B cell (primary cell): ENCODE measurements at regions not wholly inside any gene's neighbourhood (a gene's known extent, or its start where the extent isn't known, plus 50 kb on each side); places are given as distances from the start of the nearest gene placed in this dataset.

Experiments used
- EZH2 ChIP-seq: IDR thresholded peaks from 2 replicates; pipeline ENCODE4 v1.6.1; 2012; ENCODE audit warnings: borderline replicate concordance, low read depth, mild to moderate bottlenecking, moderate library complexity, low read length; ENCODE audit not compliant: insufficient read depth, poor library complexity, severe bottlenecking
- TF ChIP-seq, protein P1 (sequence below): fragments of 200-600 bp; IDR thresholded peaks from one replicate; pipeline ENCODE4 v1.8.0; 2022; ENCODE audit warnings: antibody characterized with exemption, mild to moderate bottlenecking

DNA sequence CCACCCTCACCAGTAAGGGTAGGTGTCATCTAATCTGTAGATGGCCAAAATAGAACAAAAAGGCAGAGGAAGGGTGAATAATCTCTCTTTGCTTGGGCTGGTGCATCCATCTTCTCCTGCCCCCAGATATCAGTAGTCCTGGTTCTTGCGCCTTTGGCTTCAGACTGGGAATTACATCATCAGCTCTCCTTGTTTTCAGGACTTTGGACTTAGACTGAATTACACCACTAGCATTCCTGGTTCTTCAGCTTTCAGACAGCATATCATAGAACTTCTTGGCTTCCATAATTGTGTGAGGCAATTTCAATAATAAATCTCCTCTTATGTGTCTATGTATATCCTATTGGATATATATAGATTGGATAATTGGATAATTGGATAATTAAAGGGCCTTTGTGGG lies 403.0 kb upstream of the USP24 start:
- TF ChIP-seq, protein P1, sequence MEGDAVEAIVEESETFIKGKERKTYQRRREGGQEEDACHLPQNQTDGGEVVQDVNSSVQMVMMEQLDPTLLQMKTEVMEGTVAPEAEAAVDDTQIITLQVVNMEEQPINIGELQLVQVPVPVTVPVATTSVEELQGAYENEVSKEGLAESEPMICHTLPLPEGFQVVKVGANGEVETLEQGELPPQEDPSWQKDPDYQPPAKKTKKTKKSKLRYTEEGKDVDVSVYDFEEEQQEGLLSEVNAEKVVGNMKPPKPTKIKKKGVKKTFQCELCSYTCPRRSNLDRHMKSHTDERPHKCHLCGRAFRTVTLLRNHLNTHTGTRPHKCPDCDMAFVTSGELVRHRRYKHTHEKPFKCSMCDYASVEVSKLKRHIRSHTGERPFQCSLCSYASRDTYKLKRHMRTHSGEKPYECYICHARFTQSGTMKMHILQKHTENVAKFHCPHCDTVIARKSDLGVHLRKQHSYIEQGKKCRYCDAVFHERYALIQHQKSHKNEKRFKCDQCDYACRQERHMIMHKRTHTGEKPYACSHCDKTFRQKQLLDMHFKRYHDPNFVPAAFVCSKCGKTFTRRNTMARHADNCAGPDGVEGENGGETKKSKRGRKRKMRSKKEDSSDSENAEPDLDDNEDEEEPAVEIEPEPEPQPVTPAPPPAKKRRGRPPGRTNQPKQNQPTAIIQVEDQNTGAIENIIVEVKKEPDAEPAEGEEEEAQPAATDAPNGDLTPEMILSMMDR, result no peak
- TF ChIP-seq EZH2, result no peak
